Superior temporal gyrus (tissue), 1 donor: ENCODE measurements at regions not wholly inside any gene's neighbourhood (a gene's known extent, or its start where the extent isn't known, plus 50 kb on each side); places are given as distances from the start of the nearest gene placed in this dataset.
"Not testable (repeated sequence)": the region's sequence is repeated elsewhere in the genome, so short reads cannot be mapped to it uniquely, and the experiment has no call there.

Experiments used
- DNase-seq: peaks from one replicate; pipeline ENCODE4 v3.0.0-alpha.2; 2016; ENCODE audit errors: extremely low spot score

- DNase-seq: no peak
Observed at GRCh38 chr10:10007957-10008356, 1009.7 kb upstream of the CELF2 start.

GRCh38 chr10:10010397-10010796 lies 1007.3 kb upstream of the CELF2 start:
- DNase-seq: no peak

GRCh38 chr10:10014846-10015245 lies 1002.8 kb upstream of the CELF2 start:
- DNase-seq: no peak

GRCh38 chr10:10017716-10018115 lies 1000.0 kb upstream of the CELF2 start:
- DNase-seq: no peak

- no peak for DNase-seq
Observed at GRCh38 chr10:10020945-10021344, 996.7 kb upstream of the CELF2 start.

GRCh38 chr10:10032991-10033390 lies 984.7 kb upstream of the CELF2 start:
- DNase-seq: no peak

- no peak for DNase-seq
Observed at GRCh38 chr10:10038348-10038747, 979.3 kb upstream of the CELF2 start.

GRCh38 chr10:10039595-10039994 lies 978.1 kb upstream of the CELF2 start:
- no peak for DNase-seq

GRCh38 chr10:10043083-10043482 lies 974.6 kb upstream of the CELF2 start:
- no peak for DNase-seq

- DNase-seq: no peak
Observed at GRCh38 chr10:10044922-10045764, 972.5 kb upstream of the CELF2 start.

GRCh38 chr10:10045765-10046028 lies 972.0 kb upstream of the CELF2 start:
- no peak for DNase-seq

GRCh38 chr10:10047426-10047825 lies 970.2 kb upstream of the CELF2 start:
- no peak for DNase-seq

- DNase-seq: no peak
Observed at GRCh38 chr10:10053051-10053450, 964.6 kb upstream of the CELF2 start.

GRCh38 chr10:10054466-10054865 lies 963.2 kb upstream of the CELF2 start:
- DNase-seq: no peak

GRCh38 chr10:10055656-10056442 lies 961.8 kb upstream of the CELF2 start:
- DNase-seq: peak; percentile 34

- no peak for DNase-seq
Observed at GRCh38 chr10:10056961-10057360, 960.7 kb upstream of the CELF2 start.

GRCh38 chr10:10067644-10068043 lies 950.0 kb upstream of the CELF2 start:
- DNase-seq: no peak

- DNase-seq: not testable (repeated sequence)
Observed at GRCh38 chr10:10074847-10075246, 942.8 kb upstream of the CELF2 start.

- DNase-seq: no peak
Observed at GRCh38 chr10:10078446-10078845, 939.2 kb upstream of the CELF2 start.

- DNase-seq: no peak
Observed at GRCh38 chr10:10092581-10092980, 925.1 kb upstream of the CELF2 start.

GRCh38 chr10:10093021-10093420 lies 924.7 kb upstream of the CELF2 start:
- DNase-seq: no peak

- no peak for DNase-seq
Observed at GRCh38 chr10:10094691-10095090, 923.0 kb upstream of the CELF2 start.

- DNase-seq: no peak
Observed at GRCh38 chr10:10096296-10096695, 921.4 kb upstream of the CELF2 start.
